DMS114 treated with DMSO at 0.1 percent for 48 hours (cell line): ENCODE measurements at regions not wholly inside any gene's neighbourhood (a gene's known extent, or its start where the extent isn't known, plus 50 kb on each side); places are given as distances from the start of the nearest gene placed in this dataset.

Source experiments
- DNase-seq: peaks from one replicate; lab custom pipeline; 2025; ENCODE audit not compliant: unreplicated experiment; lab: John Stamatoyannopoulos, UW

DNA sequence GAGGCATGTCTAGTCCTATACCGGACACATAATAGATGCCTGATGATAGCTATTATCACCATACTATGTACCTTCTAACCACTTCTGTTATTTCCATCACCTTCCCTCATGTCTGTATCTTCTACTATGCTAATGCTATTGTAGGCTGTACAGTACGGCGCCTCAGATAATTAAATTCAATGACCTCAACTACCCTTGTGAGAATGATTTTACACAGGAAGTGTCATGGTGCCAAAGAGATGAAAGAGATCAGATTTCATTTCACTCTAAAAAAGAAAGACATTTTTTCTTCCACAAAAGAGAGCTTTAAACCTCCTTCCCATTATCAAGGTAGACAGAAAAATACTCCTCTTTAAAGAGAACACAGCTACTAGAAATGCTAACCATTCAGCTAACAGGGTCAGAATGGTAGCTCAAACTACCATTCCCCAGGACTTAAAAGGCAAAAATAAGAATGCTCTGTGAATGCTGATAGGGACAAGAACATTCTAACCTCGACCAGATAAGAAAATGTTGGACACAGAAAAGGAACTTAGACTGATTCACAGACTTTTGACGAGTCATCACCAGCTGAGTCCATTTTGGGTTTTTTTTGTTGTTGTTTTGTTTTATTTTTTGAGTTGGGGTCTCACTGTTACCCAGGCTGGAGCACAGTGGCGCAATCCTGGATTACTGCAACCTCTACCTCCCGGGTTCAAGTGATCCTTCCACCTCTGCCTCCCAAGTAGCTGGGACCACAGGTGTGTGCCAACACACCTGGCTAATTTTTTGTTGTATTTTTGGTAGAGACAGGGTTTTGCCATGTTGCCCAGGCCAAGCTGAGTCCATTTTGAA lies 99.2 kb upstream of the RAPGEF2 start:
- no peak for DNase-seq

GRCh38 chr4:159006202-159006601 lies 96.7 kb upstream of the RAPGEF2 start:
- DNase-seq: no peak

DNA sequence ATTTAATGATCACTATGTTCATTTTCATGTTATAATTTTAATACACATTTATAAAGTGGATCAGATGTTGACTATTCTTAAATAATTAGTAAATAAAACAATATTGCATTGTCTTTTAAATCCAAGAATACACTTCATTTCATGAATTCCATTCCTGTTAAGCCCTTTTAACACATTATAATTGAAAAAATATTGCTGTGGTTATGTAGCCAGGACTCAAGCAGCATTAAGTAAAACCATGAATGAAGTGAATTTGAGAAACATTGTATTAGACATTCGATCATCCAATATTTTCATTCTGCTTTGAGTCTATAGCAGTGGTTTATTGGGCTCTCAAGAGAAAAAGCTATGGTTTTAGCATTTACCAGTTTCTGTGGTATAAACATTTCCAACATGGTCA lies 94.2 kb upstream of the RAPGEF2 start:
- DNase-seq: no peak

DNA sequence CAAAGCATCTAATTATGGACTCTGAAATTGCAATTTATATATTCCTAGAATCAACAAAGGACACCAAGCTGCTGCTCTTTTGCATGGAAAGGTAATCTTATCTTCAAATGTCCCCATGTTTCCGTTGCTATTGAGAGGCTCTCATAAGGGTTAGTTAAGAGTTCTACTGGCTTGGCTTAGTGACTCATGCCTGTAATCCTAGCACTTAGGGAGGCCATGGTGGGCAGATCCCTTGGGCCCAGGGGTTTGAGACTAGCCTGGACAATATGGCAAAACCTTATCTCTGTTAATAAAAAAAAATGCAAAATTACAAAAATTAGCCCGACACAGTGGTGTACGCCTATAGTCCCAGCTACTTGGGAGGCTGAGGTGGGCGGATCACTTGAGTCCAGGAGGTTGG lies 93.4 kb upstream of the RAPGEF2 start:
- no peak for DNase-seq

GRCh38 chr4:159010100-159010499 lies 92.8 kb upstream of the RAPGEF2 start:
- DNase-seq: no peak

GRCh38 chr4:159010563-159011260 lies 92.2 kb upstream of the RAPGEF2 start:
- DNase-seq: no peak

GRCh38 chr4:159012381-159012780 lies 90.5 kb upstream of the RAPGEF2 start:
- DNase-seq: no peak

- no peak for DNase-seq
Measured at GRCh38 chr4:159013692-159014091, 89.2 kb upstream of the RAPGEF2 start.

- no peak for DNase-seq
Measured at GRCh38 chr4:159014859-159015258, 88.0 kb upstream of the RAPGEF2 start.

DNA sequence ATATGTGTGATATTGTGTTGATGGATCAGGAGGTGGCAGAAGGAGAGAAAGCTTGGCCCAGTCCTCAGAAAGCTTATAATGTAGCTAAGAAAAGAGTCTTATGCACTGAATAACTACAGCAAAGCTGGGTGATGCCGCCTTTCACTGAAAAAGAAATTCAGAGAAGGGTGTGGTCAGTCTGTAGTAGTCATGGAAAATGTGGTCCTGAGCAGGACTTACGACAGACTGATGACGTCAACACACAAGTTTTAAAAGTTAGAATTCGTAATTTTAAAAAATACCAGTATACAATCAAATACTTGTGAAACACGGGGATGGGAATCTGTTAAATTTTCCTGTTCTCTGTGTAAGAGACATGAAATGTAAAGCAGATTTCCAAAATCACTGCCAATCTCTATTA lies 87.0 kb upstream of the RAPGEF2 start:
- DNase-seq: no peak

- no peak for DNase-seq
Measured at GRCh38 chr4:159016593-159017024, 86.3 kb upstream of the RAPGEF2 start.

DNA sequence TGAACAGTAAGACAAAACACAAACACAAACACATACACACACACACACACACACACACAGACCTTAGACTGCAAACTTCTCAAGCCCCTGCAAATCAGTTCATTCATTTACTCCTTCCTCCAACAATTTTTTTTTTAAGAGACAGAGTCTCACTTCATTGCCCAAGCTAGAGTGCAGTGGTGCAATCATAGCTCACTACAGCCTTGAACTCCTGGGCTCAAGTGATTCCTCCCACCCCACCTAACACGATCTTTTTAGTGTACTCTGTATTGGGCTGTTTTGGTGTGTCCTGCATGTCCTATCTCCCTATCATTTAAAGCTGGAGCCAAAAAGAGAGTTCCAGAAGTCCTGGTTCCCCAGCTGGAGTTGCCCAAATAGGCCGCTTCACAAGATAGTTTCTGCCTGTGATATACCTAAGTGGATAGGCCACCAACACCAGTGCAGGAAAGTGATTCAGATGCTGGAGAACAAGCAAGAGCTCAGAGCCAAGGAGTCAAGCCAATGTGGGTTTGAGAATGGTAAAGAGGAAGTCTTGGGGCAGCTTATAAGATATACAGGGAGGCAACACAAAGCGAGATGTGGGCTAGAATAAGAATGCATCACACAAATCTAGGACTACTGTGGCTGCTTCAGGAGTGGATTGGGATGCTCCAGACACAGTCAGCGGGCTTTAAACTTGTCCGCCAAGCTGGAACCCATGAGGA lies 85.4 kb upstream of the RAPGEF2 start:
- no peak for DNase-seq

DNA sequence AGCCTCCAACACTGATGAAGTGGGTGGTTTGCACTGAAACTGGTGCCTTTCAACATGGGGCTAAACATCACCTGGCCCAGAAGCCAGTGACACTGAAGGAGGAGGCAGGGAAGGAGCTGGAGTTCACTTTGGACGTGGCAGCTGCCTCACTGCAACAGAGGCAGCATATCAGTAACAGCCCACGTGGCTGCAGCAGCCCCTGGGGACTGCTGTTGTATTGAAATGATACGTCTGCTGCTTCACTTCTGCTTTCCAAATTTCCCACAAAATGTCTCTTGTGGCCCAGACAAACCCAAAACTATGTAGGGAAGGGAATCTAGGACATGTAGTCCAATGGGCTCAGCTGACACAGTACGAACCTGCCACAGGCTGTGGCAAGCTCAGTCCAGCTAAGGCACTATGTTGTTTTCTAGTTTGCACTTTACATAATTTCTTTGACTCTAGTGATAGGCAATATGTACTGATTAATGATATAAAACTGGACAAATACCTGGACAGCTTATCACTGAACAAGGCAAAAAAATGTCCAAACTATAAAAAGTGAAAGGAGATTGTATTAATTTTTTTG lies 84.7 kb upstream of the RAPGEF2 start:
- no peak for DNase-seq

- no peak for DNase-seq
Measured at GRCh38 chr4:159019356-159019755, 83.5 kb upstream of the RAPGEF2 start.

DNA sequence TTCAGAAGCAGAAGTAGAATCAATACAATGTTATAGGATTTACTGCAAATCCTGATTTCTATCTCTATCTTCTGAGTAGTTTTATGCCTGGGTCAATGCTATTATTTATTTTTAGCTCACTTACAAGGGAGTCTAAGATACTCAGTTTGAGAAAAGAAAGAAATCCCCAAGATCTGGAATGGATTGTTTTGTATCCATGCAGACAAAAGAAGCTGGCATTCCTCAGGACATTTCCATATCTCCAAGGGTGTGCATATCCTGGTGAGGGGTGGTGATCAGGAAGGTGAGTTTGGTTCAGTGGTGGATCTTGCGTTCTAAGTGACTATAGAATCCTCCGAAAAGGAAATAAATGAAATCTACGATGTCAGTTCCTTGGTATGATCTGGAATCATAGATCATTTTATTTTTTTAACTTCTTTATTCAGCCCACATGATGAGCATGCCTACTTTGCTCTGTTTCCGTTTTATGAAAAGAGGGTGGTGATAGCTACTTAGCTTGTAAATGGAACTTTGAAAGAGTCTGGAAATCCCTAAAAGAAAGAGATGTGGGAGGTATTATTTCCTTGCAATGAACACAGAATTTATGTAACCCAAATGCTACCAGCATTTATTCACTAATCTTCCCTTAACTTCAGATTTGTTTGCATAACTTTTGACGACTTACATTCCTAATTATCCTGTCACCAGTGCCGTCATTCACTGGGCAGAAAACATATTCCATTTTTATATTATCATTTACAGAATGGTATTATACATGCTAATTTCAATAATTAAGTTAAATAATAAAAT lies 81.1 kb upstream of the RAPGEF2 start:
- no peak for DNase-seq

DNA sequence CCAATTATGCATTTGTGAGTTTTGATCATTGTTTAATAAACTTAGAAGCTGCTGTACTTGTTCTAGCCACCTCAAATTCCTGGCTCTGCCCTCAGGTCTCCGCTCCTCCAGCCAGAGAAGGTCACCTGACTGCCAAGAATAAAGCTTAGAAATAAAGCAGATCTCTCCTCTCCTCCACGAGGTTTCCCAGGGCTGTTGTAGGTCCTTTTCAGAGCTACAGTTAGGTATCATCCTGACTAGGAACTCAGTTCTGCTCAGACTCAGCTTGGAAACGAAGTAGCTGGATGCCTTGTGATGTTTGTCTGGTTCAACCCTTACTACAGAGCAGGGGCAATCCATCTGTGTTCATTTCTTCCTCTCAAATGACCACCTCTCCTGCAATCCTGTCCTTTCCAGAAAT lies 79.1 kb upstream of the RAPGEF2 start:
- no peak for DNase-seq

DNA sequence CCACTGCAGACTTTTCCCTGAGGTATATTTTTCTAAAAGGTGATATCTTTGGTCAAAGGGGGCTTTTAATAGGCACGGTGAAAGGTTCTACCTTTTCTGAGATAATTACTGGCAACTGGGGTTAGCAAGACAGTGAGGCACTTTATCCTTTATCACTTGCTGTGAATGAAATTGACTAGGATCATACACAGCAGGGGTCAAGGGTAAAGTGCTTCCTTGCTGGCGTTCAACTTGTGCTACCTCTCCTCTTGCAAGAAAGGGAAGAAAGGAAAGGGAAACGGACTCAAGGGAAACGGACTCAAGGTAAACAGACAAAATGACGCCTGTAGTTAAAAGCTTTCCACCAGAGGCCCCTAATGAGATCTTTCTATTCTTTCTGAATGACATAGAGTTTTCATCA lies 78.6 kb upstream of the RAPGEF2 start:
- no peak for DNase-seq

DNA sequence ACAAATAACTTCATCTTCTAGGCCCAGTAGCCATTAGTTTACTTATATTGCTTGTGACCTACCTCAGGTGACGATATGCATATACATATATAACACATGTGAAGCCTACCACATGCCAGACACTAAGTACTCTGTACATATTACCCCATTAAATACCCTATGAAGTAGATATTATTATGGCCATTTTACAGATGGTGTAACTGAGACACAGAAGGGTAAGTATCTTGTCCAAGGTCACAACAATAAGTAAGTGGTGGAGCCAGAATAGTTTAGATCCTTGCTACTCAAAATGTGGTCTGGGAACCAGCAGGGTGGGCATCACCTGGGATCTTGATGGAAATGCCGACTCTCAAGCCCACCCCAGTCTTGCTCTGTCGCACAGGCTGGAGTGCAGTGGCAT lies 78.1 kb upstream of the RAPGEF2 start:
- DNase-seq: no peak

GRCh38 chr4:159026329-159026728 lies 76.5 kb upstream of the RAPGEF2 start:
- DNase-seq: no peak

GRCh38 chr4:159027535-159027934 lies 75.3 kb upstream of the RAPGEF2 start:
- DNase-seq: no peak

DNA sequence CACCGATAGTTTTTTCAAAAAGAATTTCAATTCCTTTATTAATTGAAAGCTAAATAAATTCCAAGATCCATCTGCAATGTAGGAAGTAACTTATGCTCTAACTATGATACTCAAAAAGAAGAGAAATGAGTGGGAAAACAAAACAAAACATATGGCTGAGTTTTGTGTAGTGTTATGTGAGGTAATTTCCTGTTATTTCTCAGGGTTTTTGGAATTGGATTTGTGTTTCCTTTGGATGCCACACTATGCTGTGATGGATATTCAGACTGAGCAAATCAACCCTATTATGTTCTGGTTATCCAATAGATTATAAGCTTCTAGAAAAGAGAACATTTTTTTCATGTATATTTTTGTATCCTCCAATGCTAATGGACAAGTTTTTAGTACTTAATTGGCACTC lies 73.4 kb upstream of the RAPGEF2 start:
- no peak for DNase-seq
